ENCODE measurements at regions not wholly inside any gene's neighbourhood (a gene's known extent, or its start where the extent isn't known, plus 50 kb on each side); places are given as distances from the start of the nearest gene placed in this dataset.

DNA sequence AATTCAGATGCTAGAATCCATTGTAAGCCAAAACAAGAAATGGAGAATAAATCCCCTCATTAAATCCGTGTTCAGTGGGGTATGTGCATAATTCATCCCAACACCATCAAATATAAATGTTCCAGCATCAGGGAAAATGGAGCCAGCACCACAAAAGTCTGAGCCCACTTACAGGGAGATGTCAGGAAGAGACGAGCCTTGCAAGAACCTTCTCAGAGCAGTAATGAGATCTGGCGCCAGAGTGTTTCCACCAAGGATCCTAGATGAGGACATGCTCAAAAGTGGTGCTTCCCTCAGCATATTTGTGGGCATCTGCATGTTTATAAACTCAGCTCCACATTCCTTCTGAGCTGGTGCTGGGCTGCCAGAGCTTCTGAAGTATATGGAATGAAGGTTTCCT lies 541.9 kb upstream of the C16orf82 start:
- DNase-seq (ENCODE audit: low spot score) (no peak), ATAC-seq (ENCODE audit: insufficient number of reproducible peaks, low FRiP score, low read depth) (no peak)
- Histone ChIP-seq H3K27ac (no peak overlapping the region), H3K9me3 (no peaks in the 10 kb centered on the region), H3K36me3 (no peaks in the 10 kb centered on the region), H3K4me1 (ENCODE audit: control insufficient read depth in 1 of 2, low read depth in 2 of 2) (no peaks in the 10 kb centered on the region), H3K4me3 (no peak overlapping the region), H3K27me3 (replicated peaks; ENCODE audit: insufficient read depth) (no peaks in the 10 kb centered on the region)
- no peak for TF ChIP-seq CTCF (IDR thresholded peaks at IDR 0.05)

DNA sequence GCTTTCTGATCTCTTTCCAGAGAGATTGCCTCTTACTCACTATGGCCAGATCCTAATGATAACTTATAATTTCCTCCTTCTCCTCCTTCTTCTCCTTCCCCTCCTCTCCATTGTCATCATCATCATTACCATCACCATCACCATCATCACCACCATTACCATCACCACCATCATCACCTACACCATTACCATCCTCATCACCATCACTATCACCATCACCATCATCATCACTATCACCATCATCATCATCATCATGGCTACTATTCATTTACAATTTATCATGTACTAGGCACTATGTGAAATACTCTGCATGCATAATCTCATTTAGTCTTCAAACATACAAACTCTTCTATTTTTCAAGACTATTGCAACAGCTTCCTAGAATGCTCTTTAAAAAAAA lies 540.9 kb upstream of the C16orf82 start:
- TF ChIP-seq CTCF (IDR thresholded peaks at IDR 0.05), result no peak
- Histone ChIP-seq H3K27ac (no peak overlapping the region), H3K4me1 (ENCODE audit: control insufficient read depth in 1 of 2, low read depth in 2 of 2) (no peaks in the 10 kb centered on the region), H3K4me3 (no peak overlapping the region), H3K36me3 (no peaks in the 10 kb centered on the region), H3K27me3 (replicated peaks; ENCODE audit: insufficient read depth) (no peaks in the 10 kb centered on the region), H3K9me3 (no peaks in the 10 kb centered on the region)
- no peak for ATAC-seq (ENCODE audit: insufficient number of reproducible peaks, low FRiP score, low read depth)
- DNase-seq (ENCODE audit: low spot score), result no peak

DNA sequence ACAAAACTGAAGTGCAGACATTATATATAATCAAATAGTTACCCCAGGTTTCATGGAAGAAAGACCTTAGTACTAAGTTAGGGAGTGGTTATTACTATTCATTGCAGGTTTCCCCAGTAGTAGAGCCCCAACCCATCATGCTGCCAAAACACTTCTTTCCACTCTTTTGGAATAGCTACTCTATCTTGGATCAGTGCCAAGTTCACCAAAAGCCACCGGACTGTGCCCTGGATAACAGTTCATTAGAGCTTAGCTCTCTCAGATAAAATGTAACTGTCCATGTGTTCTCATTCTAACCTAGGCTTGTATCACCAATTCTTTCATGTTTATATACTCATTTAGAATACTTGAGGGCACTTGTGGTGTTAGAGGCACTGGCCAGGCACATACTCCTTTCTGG lies 540.1 kb upstream of the C16orf82 start:
- Histone ChIP-seq H3K27ac (no peak overlapping the region), H3K4me3 (no peak overlapping the region), H3K4me1 (ENCODE audit: control insufficient read depth in 1 of 2, low read depth in 2 of 2) (no peaks in the 10 kb centered on the region), H3K27me3 (replicated peaks; ENCODE audit: insufficient read depth) (no peaks in the 10 kb centered on the region), H3K9me3 (no peaks in the 10 kb centered on the region), H3K36me3 (no peaks in the 10 kb centered on the region)
- TF ChIP-seq CTCF (IDR thresholded peaks at IDR 0.05), result no peak
- ATAC-seq (ENCODE audit: insufficient number of reproducible peaks, low FRiP score, low read depth) (no peak), DNase-seq (ENCODE audit: low spot score) (no peak)

GRCh38 chr16:26530584-26531289 lies 536.0 kb upstream of the C16orf82 start:
- ATAC-seq (ENCODE audit: insufficient number of reproducible peaks, low FRiP score, low read depth), result no peak
- no peaks in the 10 kb centered on the region for H3K9me3 ChIP-seq
- no peak for DNase-seq (ENCODE audit: low spot score)
- no peak overlapping the region for H3K27ac ChIP-seq
- no peaks in the 10 kb centered on the region for H3K27me3 ChIP-seq (replicated peaks; ENCODE audit: insufficient read depth)
- no peak overlapping the region for H3K4me3 ChIP-seq
- H3K4me1 ChIP-seq (ENCODE audit: control insufficient read depth in 1 of 2, low read depth in 2 of 2), result no peaks in the 10 kb centered on the region
- no peak for TF ChIP-seq CTCF (IDR thresholded peaks at IDR 0.05)
- H3K36me3 ChIP-seq, result no peaks in the 10 kb centered on the region

- H3K4me3 ChIP-seq, result no peak overlapping the region
- no peak for TF ChIP-seq CTCF (IDR thresholded peaks at IDR 0.05)
- ATAC-seq (ENCODE audit: insufficient number of reproducible peaks, low FRiP score, low read depth) (no peak), DNase-seq (ENCODE audit: low spot score) (no peak)
- no peaks in the 10 kb centered on the region for H3K27me3 ChIP-seq (replicated peaks; ENCODE audit: insufficient read depth)
- no peaks in the 10 kb centered on the region for H3K9me3 ChIP-seq
- no peak overlapping the region for H3K27ac ChIP-seq
- no peaks in the 10 kb centered on the region for H3K4me1 ChIP-seq (ENCODE audit: control insufficient read depth in 1 of 2, low read depth in 2 of 2)
- no peaks in the 10 kb centered on the region for H3K36me3 ChIP-seq
Observed at GRCh38 chr16:26531290-26531730, 535.4 kb upstream of the C16orf82 start.
